ENCODE measurements at regions not wholly inside any gene's neighbourhood (a gene's known extent, or its start where the extent isn't known, plus 50 kb on each side); places are given as distances from the start of the nearest gene placed in this dataset.

GRCh38 chr4:34893382-34893781 lies 1350.9 kb downstream of the ARAP2 start:
- TF ChIP-seq EZH2 (IDR thresholded peaks at IDR 0.05; ENCODE audit: borderline replicate concordance, low read depth, low read length, poor library complexity, severe bottlenecking) = no peak
- no peak for TF ChIP-seq CTCF (conservative IDR thresholded peaks at IDR 0.05; ENCODE audit: low read depth, low read length)
- no TSS peak for BruUV-seq (replicated peaks)
- Histone ChIP-seq H3K4me3 (ENCODE audit: low read depth, low read length, poor library complexity, severe bottlenecking) (no peak overlapping the region), H3K36me3 (ENCODE audit: insufficient read depth, low read length, poor library complexity, severe bottlenecking) (no peaks in the 10 kb centered on the region), H3K27me3 (replicated peaks; ENCODE audit: insufficient read depth, low read depth, low read length, poor library complexity) (no peaks in the 10 kb centered on the region), H3K4me1 (ENCODE audit: insufficient read depth, low read length, poor library complexity, severe bottlenecking) (no peaks in the 10 kb centered on the region), H3K27ac (ENCODE audit: low read depth, low read length, poor library complexity, severe bottlenecking) (no peak overlapping the region), H3K9me3 (ENCODE audit: low read depth, low read length, poor library complexity, severe bottlenecking) (peaks cover 4% of the 10 kb centered on the region)
- intact Hi-C loops (cut with micrococcal nuclease; ENCODE audit: unreplicated experiment) = no loop called here
- DNase-seq (ENCODE audit: low spot score) = no peak
- ChIA-PET CTCF (no interaction called here), POLR2A (ENCODE audit: low non-redundant PET) (no interaction called here)

- CTCF ChIA-PET = no interaction called here
- DNase-seq (ENCODE audit: low spot score) = no peak
- POLR2A ChIA-PET (ENCODE audit: low non-redundant PET) = no interaction called here
- TF ChIP-seq EZH2 (IDR thresholded peaks at IDR 0.05; ENCODE audit: borderline replicate concordance, low read depth, low read length, poor library complexity, severe bottlenecking) (no peak), CTCF (conservative IDR thresholded peaks at IDR 0.05; ENCODE audit: low read depth, low read length) (no peak)
- H3K27me3 ChIP-seq (replicated peaks; ENCODE audit: insufficient read depth, low read depth, low read length, poor library complexity) = no peaks in the 10 kb centered on the region
- H3K9me3 ChIP-seq (ENCODE audit: low read depth, low read length, poor library complexity, severe bottlenecking) = peaks cover 6% of the 10 kb centered on the region
- H3K27ac ChIP-seq (ENCODE audit: low read depth, low read length, poor library complexity, severe bottlenecking) = no peak overlapping the region
- H3K4me3 ChIP-seq (ENCODE audit: low read depth, low read length, poor library complexity, severe bottlenecking) = no peak overlapping the region
- H3K36me3 ChIP-seq (ENCODE audit: insufficient read depth, low read length, poor library complexity, severe bottlenecking) = no peaks in the 10 kb centered on the region
- no peaks in the 10 kb centered on the region for H3K4me1 ChIP-seq (ENCODE audit: insufficient read depth, low read length, poor library complexity, severe bottlenecking)
- intact Hi-C loops (cut with micrococcal nuclease; ENCODE audit: unreplicated experiment) = no loop called here
- no TSS peak for BruUV-seq (replicated peaks)
These were observed 1324.3 kb downstream of the ARAP2 start for GRCh38 chr4:34920032-34920431.

GRCh38 chr4:34921391-34921790 lies 1322.9 kb downstream of the ARAP2 start:
- intact Hi-C loops (cut with micrococcal nuclease; ENCODE audit: unreplicated experiment) = no loop called here
- POLR2A ChIA-PET (ENCODE audit: low non-redundant PET) = no interaction called here
- no peaks in the 10 kb centered on the region for H3K36me3 ChIP-seq (ENCODE audit: insufficient read depth, low read length, poor library complexity, severe bottlenecking)

More at GRCh38 chr4:34921391-34921790, 1322.9 kb downstream of the ARAP2 start:
- DNase-seq (ENCODE audit: low spot score) = no peak
- H3K27ac ChIP-seq (ENCODE audit: low read depth, low read length, poor library complexity, severe bottlenecking) = no peak overlapping the region
- no TSS peak for BruUV-seq (replicated peaks)
- no peaks in the 10 kb centered on the region for H3K4me1 ChIP-seq (ENCODE audit: insufficient read depth, low read length, poor library complexity, severe bottlenecking)
- TF ChIP-seq EZH2 (IDR thresholded peaks at IDR 0.05; ENCODE audit: borderline replicate concordance, low read depth, low read length, poor library complexity, severe bottlenecking) (no peak), CTCF (conservative IDR thresholded peaks at IDR 0.05; ENCODE audit: low read depth, low read length) (no peak)
- H3K27me3 ChIP-seq (replicated peaks; ENCODE audit: insufficient read depth, low read depth, low read length, poor library complexity) = no peaks in the 10 kb centered on the region
- H3K4me3 ChIP-seq (ENCODE audit: low read depth, low read length, poor library complexity, severe bottlenecking) = no peak overlapping the region
- CTCF ChIA-PET = no interaction called here
- no peaks in the 10 kb centered on the region for H3K9me3 ChIP-seq (ENCODE audit: low read depth, low read length, poor library complexity, severe bottlenecking)
